Endothelial cell (in vitro differentiated cells): ENCODE measurements at regions not wholly inside any gene's neighbourhood (a gene's known extent, or its start where the extent isn't known, plus 50 kb on each side); places are given as distances from the start of the nearest gene placed in this dataset.

ENCODE experiments used
- DNase-seq: peaks from one replicate; pipeline ENCODE4 v3.0.0; 2021; ENCODE audit warnings: low spot score
- H3K27ac Mint-ChIP-seq: one replicate; pipeline ENCODE4 v1.8.0; 2021; ENCODE audit warnings: mixed read lengths, inconsistent platforms; ENCODE audit not compliant: unreplicated experiment
- H3K27me3 Mint-ChIP-seq: one replicate; pipeline ENCODE4 v1.8.0; 2021; ENCODE audit warnings: mild to moderate bottlenecking, moderate library complexity, mixed read lengths, inconsistent platforms; ENCODE audit not compliant: unreplicated experiment
- H3K36me3 Mint-ChIP-seq: one replicate; pipeline ENCODE4 v1.8.0; 2021; ENCODE audit warnings: mild to moderate bottlenecking, low read depth, mixed read lengths, inconsistent platforms; ENCODE audit not compliant: unreplicated experiment
- H3K4me1 Mint-ChIP-seq: one replicate; pipeline ENCODE4 v1.8.0; 2021; ENCODE audit warnings: mild to moderate bottlenecking, mixed read lengths, inconsistent platforms; ENCODE audit not compliant: unreplicated experiment
- H3K4me3 Mint-ChIP-seq: one replicate; pipeline ENCODE4 v1.8.0; 2021; ENCODE audit warnings: mild to moderate bottlenecking, mixed read lengths, inconsistent platforms; ENCODE audit not compliant: unreplicated experiment
- H3K9me3 Mint-ChIP-seq: one replicate; pipeline ENCODE4 v1.8.0; 2021; ENCODE audit warnings: mixed read lengths, inconsistent platforms; ENCODE audit not compliant: unreplicated experiment
- CTCF ChIP-seq: fragments of 200-600 bp; sonication (generic); IDR thresholded peaks from one replicate; pipeline ENCODE4 v1.5.0; 2021; ENCODE audit warnings: antibody characterized with exemption; ENCODE audit not compliant: unreplicated experiment

- DNase-seq, result no peak
- H3K27ac Mint-ChIP-seq, result no peak overlapping the region
- H3K4me1 Mint-ChIP-seq, result peaks cover 3% of the 10 kb centered on the region
- peaks cover 6% of the 10 kb centered on the region for H3K27me3 Mint-ChIP-seq
- no peak overlapping the region for H3K4me3 Mint-ChIP-seq
- H3K36me3 Mint-ChIP-seq, result no peaks in the 10 kb centered on the region
- no peak for TF ChIP-seq CTCF
- H3K9me3 Mint-ChIP-seq, result no peaks in the 10 kb centered on the region
Observed at GRCh38 chr1:222417264-222417663, 130.6 kb downstream of the HHIPL2 start.

- no peak overlapping the region for H3K4me3 Mint-ChIP-seq
- no peaks in the 10 kb centered on the region for H3K36me3 Mint-ChIP-seq
- H3K27ac Mint-ChIP-seq, result no peak overlapping the region
- TF ChIP-seq CTCF, result no peak
- H3K4me1 Mint-ChIP-seq, result peaks cover 3% of the 10 kb centered on the region
- peaks cover 6% of the 10 kb centered on the region for H3K27me3 Mint-ChIP-seq
- DNase-seq, result no peak
- H3K9me3 Mint-ChIP-seq, result no peaks in the 10 kb centered on the region
Observed at GRCh38 chr1:222416001-222416791, 131.7 kb downstream of the HHIPL2 start.

DNA sequence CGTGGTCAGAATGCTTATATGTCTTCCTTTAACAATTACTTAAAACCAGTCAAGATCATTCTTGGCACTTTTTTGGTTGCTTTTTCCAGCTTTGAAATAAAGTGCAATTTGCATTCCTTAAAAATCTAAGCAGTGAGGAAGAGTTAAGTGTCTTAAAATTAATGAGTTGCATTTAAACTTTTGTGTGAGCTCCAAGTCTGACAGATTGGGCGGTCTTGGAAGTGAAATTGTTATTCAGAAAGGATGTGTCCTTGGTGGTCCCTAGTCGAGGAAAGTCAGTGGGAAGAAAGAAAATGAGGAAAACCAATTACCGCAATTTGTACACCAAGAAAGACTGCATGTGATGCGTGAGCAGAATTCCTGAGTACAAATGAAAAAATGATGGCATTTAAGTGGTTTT is 132.5 kb downstream of the HHIPL2 start:
- DNase-seq, result no peak
- TF ChIP-seq CTCF, result no peak

GRCh38 chr1:222413991-222414549 is 133.8 kb downstream of the HHIPL2 start:
- Mint-ChIP-seq H3K4me3 (no peak overlapping the region), H3K27ac (no peak overlapping the region), H3K9me3 (no peaks in the 10 kb centered on the region), H3K36me3 (no peaks in the 10 kb centered on the region), H3K4me1 (peaks cover 3% of the 10 kb centered on the region), H3K27me3 (peaks cover 2% of the 10 kb centered on the region)
- TF ChIP-seq CTCF, result no peak
- DNase-seq, result no peak

More for the DNA sequence above, 132.5 kb downstream of the HHIPL2 start:
- Mint-ChIP-seq H3K4me1 (peaks cover 3% of the 10 kb centered on the region), H3K9me3 (no peaks in the 10 kb centered on the region), H3K27ac (no peak overlapping the region), H3K27me3 (peaks cover 3% of the 10 kb centered on the region), H3K36me3 (no peaks in the 10 kb centered on the region), H3K4me3 (no peak overlapping the region)

DNA sequence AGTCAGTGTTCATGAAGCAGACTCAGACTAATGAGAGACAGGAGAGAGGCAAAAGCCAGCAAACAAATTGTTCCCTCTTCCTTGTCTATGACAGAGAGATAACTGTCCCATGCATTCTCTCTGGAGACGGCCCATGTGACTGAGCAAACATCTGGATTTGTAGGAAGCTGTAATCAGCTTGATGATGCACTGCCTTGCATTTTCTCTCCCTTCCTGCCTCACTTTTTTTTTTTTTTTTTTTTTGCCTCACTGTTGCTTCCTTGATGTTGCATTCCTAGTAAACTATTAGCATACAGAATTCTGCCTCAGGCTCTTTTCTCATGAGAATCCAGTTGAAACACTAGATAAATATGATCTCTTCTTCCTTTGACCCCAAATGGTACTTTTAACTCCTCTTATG is 134.5 kb downstream of the HHIPL2 start:
- Mint-ChIP-seq H3K4me1 (peaks cover 3% of the 10 kb centered on the region), H3K9me3 (no peaks in the 10 kb centered on the region), H3K4me3 (no peak overlapping the region), H3K36me3 (no peaks in the 10 kb centered on the region), H3K27me3 (peaks cover 2% of the 10 kb centered on the region), H3K27ac (no peak overlapping the region)
- DNase-seq, result no peak
- no peak for TF ChIP-seq CTCF
